ENCODE measurements at regions not wholly inside any gene's neighbourhood (a gene's known extent, or its start where the extent isn't known, plus 50 kb on each side); places are given as distances from the start of the nearest gene placed in this dataset.

DNA sequence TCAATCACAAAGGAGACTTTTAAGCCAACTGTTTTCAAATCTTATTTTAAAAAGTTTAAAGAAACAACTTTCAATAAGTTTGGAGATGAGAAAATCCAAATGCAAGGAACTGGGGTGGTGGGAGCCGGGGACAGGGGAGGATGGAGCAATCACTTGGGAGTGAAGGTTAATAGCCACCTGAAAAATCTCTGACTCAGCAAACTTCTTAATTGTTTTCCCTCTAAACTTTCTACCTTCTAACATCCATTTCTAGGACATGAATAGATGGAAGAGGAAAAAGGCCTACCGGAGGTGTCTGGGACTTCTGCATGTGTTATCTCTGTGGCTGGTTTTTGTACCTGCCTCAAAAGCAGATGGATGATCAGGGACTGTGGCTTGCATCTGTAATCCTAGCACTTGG lies 360.6 kb downstream of the OSTF1 start:
- in situ Hi-C loops (cut with HindIII; ENCODE audit: low sequenced_read_pairs), result no loop called here
- no peak overlapping the region for H3K4me3 ChIP-seq (ENCODE audit: low read depth, low read length)
- TF ChIP-seq, protein P1, sequence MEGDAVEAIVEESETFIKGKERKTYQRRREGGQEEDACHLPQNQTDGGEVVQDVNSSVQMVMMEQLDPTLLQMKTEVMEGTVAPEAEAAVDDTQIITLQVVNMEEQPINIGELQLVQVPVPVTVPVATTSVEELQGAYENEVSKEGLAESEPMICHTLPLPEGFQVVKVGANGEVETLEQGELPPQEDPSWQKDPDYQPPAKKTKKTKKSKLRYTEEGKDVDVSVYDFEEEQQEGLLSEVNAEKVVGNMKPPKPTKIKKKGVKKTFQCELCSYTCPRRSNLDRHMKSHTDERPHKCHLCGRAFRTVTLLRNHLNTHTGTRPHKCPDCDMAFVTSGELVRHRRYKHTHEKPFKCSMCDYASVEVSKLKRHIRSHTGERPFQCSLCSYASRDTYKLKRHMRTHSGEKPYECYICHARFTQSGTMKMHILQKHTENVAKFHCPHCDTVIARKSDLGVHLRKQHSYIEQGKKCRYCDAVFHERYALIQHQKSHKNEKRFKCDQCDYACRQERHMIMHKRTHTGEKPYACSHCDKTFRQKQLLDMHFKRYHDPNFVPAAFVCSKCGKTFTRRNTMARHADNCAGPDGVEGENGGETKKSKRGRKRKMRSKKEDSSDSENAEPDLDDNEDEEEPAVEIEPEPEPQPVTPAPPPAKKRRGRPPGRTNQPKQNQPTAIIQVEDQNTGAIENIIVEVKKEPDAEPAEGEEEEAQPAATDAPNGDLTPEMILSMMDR (IDR thresholded peaks at IDR 0.05; ENCODE audit: low read depth, low read length), result no peak
- DNase-seq (ENCODE audit: low read depth, low spot score), result no peak

DNA sequence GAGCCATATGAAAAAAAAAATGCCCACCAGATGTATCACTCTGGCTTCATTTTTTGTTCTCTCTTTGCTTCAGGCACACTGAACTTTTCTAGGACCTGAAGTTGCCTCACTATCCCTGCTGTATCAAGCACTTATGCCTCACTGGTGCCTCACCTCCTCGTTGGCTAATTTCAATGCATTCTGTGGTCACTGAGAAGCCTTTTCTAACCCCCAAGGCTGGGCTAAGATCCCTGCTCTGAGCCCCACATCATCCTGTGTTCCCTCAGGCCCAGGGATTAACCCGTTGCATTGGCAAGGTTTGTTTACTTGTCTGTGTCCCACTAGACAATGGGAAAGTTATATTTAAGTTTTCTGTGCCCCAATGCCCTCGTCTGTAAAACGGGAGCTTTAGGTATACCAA lies 362.7 kb downstream of the OSTF1 start:
- TF ChIP-seq, protein P1 (IDR thresholded peaks at IDR 0.05; ENCODE audit: low read depth, low read length), result no peak
- no peak overlapping the region for H3K4me3 ChIP-seq (ENCODE audit: low read depth, low read length)
- in situ Hi-C loops (cut with HindIII; ENCODE audit: low sequenced_read_pairs), result no loop called here

DNA sequence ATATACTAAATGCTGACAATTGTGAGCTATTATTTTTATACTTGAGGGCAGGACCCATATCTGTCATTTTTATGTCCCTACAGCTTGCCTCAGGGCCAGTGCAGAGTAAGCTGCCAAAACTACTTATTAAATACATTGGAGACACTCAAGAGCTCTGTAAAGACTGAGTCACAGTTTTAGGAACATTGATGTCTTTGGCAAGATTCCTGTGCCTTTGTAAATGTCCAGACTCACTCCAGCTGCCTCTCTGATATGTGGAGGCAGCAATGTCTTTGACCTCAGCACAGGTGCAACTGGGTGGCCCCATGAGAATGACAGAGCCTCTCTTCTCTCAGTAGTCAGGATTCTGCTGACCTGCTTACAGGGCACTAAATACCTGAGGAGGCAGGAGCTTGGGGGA lies 363.2 kb downstream of the OSTF1 start:
- no peak overlapping the region for H3K4me3 ChIP-seq (ENCODE audit: low read depth, low read length)
- TF ChIP-seq, protein P1 (IDR thresholded peaks at IDR 0.05; ENCODE audit: low read depth, low read length), result no peak
- in situ Hi-C loops (cut with HindIII; ENCODE audit: low sequenced_read_pairs), result no loop called here
- DNase-seq (ENCODE audit: low read depth, low spot score), result peak; percentile 18

More for the DNA sequence above, 362.7 kb downstream of the OSTF1 start:
- DNase-seq (ENCODE audit: low read depth, low spot score), result peak; percentile 14

DNA sequence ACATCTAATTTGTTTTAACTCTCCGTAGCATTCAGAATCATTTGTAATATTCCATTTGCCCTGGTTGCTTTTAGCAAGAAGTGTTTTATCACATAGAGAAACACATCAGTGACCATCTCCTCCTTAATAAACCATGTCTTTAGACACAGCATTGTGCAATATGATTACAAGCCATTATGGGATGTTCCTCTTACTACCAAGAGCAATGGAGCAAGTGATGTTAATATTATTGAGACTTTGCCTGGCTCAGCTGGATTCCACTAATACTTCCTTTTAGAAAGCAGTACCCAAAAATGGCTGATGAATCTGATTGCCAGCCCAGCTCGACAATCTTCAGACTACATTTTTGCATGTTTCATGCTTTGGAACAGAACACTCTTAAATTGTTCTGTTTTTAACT lies 364.2 kb downstream of the OSTF1 start:
- TF ChIP-seq, protein P1 (IDR thresholded peaks at IDR 0.05; ENCODE audit: low read depth, low read length), result no peak

DNA sequence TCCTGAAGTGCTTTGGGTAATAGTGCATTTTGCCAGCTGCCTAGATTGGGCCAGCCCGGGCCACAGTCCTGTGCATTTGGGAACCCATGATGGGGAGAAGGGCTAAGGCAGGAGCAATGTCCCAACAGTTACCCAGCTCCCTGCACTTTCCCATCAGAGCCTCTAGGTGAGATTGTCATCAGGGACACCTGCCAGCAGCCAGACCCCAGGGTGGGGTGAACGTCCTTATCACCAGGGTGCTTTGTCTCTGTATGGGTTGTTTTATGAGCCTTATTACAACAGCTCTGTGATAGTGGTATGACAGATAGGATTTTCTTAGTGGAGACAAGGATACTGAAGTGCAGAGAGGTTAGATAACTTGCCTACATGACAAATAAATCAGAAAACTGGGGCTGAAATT lies 365.7 kb downstream of the OSTF1 start:
- in situ Hi-C loops (cut with HindIII; ENCODE audit: low sequenced_read_pairs), result no loop called here
- DNase-seq (ENCODE audit: low read depth, low spot score), result no peak
- TF ChIP-seq, protein P1 (IDR thresholded peaks at IDR 0.05; ENCODE audit: low read depth, low read length), result no peak
- H3K4me3 ChIP-seq (ENCODE audit: low read depth, low read length), result no peak overlapping the region

More for the DNA sequence above, 364.2 kb downstream of the OSTF1 start:
- in situ Hi-C loops (cut with HindIII; ENCODE audit: low sequenced_read_pairs), result no loop called here
- H3K4me3 ChIP-seq (ENCODE audit: low read depth, low read length), result no peak overlapping the region
- no peak for DNase-seq (ENCODE audit: low read depth, low spot score)

DNA sequence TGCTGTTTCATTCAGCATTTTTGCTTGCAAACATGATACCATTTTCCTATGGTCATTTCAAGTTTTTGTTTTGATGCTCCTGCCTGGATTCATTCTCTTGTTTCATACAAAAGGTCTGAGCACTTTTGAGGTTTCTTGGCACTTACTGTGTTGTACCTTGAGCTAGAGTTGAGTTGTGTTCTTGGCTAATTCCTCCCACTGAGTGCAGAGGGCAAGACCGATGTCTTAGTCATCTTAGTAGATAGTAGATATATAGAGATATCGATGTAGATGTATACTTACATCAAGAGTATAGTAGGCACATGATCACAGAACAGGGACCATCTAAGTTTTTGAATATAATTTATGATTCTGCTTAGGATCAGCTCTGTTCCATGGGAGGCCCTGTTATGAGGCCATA lies 366.6 kb downstream of the OSTF1 start:
- in situ Hi-C loops (cut with HindIII; ENCODE audit: low sequenced_read_pairs), result no loop called here
- no peak overlapping the region for H3K4me3 ChIP-seq (ENCODE audit: low read depth, low read length)

More for the DNA sequence above, 366.6 kb downstream of the OSTF1 start:
- no peak for DNase-seq (ENCODE audit: low read depth, low spot score)
- TF ChIP-seq, protein P1 (IDR thresholded peaks at IDR 0.05; ENCODE audit: low read depth, low read length), result no peak
